Loucy (cell line): ENCODE measurements at regions not wholly inside any gene's neighbourhood (a gene's known extent, or its start where the extent isn't known, plus 50 kb on each side); places are given as distances from the start of the nearest gene placed in this dataset.

Source experiments
- H2AFZ ChIP-seq: fragments of 200-600 bp; sonication (generic); 2 replicates; pipeline ENCODE4 v1.6.0; 2016; ENCODE audit warnings: antibody characterized with exemption, mild to moderate bottlenecking, low read length, moderate library complexity
- H3F3A ChIP-seq: fragments of 200-600 bp; 2 replicates; pipeline ENCODE4 v1.6.0; 2016; ENCODE audit warnings: antibody characterized with exemption, low read depth, mild to moderate bottlenecking
- H3K27me3 ChIP-seq: fragments of 200-600 bp; sonication (generic); 2 replicates; pipeline ENCODE4 v1.6.1; 2014; ENCODE audit warnings: low read length, mild to moderate bottlenecking; ENCODE audit not compliant: insufficient read depth, poor library complexity, severe bottlenecking
- H3K36me3 ChIP-seq: fragments of 200-600 bp; sonication (generic); 2 replicates; pipeline ENCODE4 v1.6.1; 2016; ENCODE audit warnings: low read length; ENCODE audit not compliant: insufficient read depth
- H3K4me1 ChIP-seq: fragments of 200-600 bp; sonication (generic); 2 replicates; pipeline ENCODE4 v1.5.1; 2014; ENCODE audit warnings: low read length, mild to moderate bottlenecking; ENCODE audit not compliant: insufficient read depth, poor library complexity, severe bottlenecking
- H3K4me2 ChIP-seq: fragments of 200-600 bp; sonication (generic); 2 replicates; pipeline ENCODE4 v1.6.0; 2014; ENCODE audit warnings: antibody characterized with exemption, low read length, low read depth, mild to moderate bottlenecking; ENCODE audit not compliant: poor library complexity, severe bottlenecking
- H3K4me3 ChIP-seq: fragments of 200-600 bp; sonication (generic); 2 replicates; pipeline ENCODE4 v1.5.1; 2014; ENCODE audit warnings: low read length, mild to moderate bottlenecking, mixed read lengths; ENCODE audit not compliant: poor library complexity, severe bottlenecking
- H3K79me2 ChIP-seq: fragments of 200-600 bp; sonication (generic); 2 replicates; pipeline ENCODE4 v1.6.1; 2014; ENCODE audit warnings: low read length; ENCODE audit not compliant: insufficient read depth
- H3K9ac ChIP-seq: fragments of 200-600 bp; sonication (generic); 2 replicates; pipeline ENCODE4 v1.6.0; 2014; ENCODE audit warnings: mild to moderate bottlenecking, low read depth, low read length, moderate library complexity; ENCODE audit not compliant: poor library complexity, severe bottlenecking
- H3K9me2 ChIP-seq: fragments of 200-600 bp; sonication (generic); replicated peaks from 2 replicates; pipeline ENCODE4 v1.6.1; 2016; ENCODE audit warnings: low read depth, low read length, mixed read lengths
- H3K9me3 ChIP-seq: fragments of 200-600 bp; sonication (generic); 2 replicates; pipeline ENCODE4 v1.6.1; 2014; ENCODE audit warnings: mild to moderate bottlenecking, antibody characterized with exemption, low read length, low read depth; ENCODE audit not compliant: insufficient read depth
- H4K20me1 ChIP-seq: fragments of 200-600 bp; sonication (generic); 2 replicates; pipeline ENCODE4 v1.6.0; 2014; ENCODE audit warnings: antibody characterized with exemption, low read length, mild to moderate bottlenecking; ENCODE audit not compliant: insufficient read depth, poor library complexity, severe bottlenecking
- CTCF ChIP-seq: fragments of 200-600 bp; sonication (generic); conservative IDR thresholded peaks from 2 replicates; pipeline ENCODE4 v1.5.1; 2014; ENCODE audit warnings: mild to moderate bottlenecking, antibody characterized with exemption, low read length
- EZH2phosphoT487 ChIP-seq: fragments of 200-600 bp; IDR thresholded peaks from 2 replicates; pipeline ENCODE4 v1.6.1; 2018; ENCODE audit warnings: antibody characterized with exemption, mild to moderate bottlenecking, moderate library complexity, borderline replicate concordance

GRCh38 chr7:116083796-116084195 lies 53.2 kb upstream of the TFEC start:
- Histone ChIP-seq H3K9ac (no peak overlapping the region), H4K20me1 (no peaks in the 10 kb centered on the region), H3K79me2 (no peaks in the 10 kb centered on the region), H3K4me2 (no peak overlapping the region), H3K4me3 (no peak overlapping the region), H3K9me2 (no peaks in the 10 kb centered on the region), H3K27me3 (no peaks in the 10 kb centered on the region), H2AFZ (no peak overlapping the region), H3F3A (no peaks in the 10 kb centered on the region), H3K4me1 (no peaks in the 10 kb centered on the region), H3K36me3 (no peaks in the 10 kb centered on the region), H3K9me3 (no peaks in the 10 kb centered on the region)
- TF ChIP-seq CTCF, result no peak
- TF ChIP-seq EZH2phosphoT487, result no peak

- H3F3A ChIP-seq, result no peaks in the 10 kb centered on the region
- no peaks in the 10 kb centered on the region for H3K79me2 ChIP-seq
- no peaks in the 10 kb centered on the region for H3K4me1 ChIP-seq
- no peak overlapping the region for H3K4me2 ChIP-seq
- no peaks in the 10 kb centered on the region for H3K36me3 ChIP-seq
- TF ChIP-seq CTCF, result no peak
- TF ChIP-seq EZH2phosphoT487, result no peak
- no peaks in the 10 kb centered on the region for H3K27me3 ChIP-seq
- H3K9ac ChIP-seq, result no peak overlapping the region
- no peaks in the 10 kb centered on the region for H3K9me2 ChIP-seq
- no peaks in the 10 kb centered on the region for H4K20me1 ChIP-seq
- H2AFZ ChIP-seq, result no peak overlapping the region
- no peak overlapping the region for H3K4me3 ChIP-seq
- no peaks in the 10 kb centered on the region for H3K9me3 ChIP-seq
Observed at GRCh38 chr7:116086547-116087045, 56.0 kb upstream of the TFEC start.

- no peak overlapping the region for H3K9ac ChIP-seq
- H3K79me2 ChIP-seq, result no peaks in the 10 kb centered on the region
- H3K4me1 ChIP-seq, result no peaks in the 10 kb centered on the region
- no peaks in the 10 kb centered on the region for H3K27me3 ChIP-seq
- H3K9me3 ChIP-seq, result no peaks in the 10 kb centered on the region
- no peak overlapping the region for H3K4me3 ChIP-seq
- no peak for TF ChIP-seq EZH2phosphoT487
- no peak for TF ChIP-seq CTCF
- H3K9me2 ChIP-seq, result no peaks in the 10 kb centered on the region
- no peak overlapping the region for H3K4me2 ChIP-seq
- H4K20me1 ChIP-seq, result no peaks in the 10 kb centered on the region
- H3F3A ChIP-seq, result no peaks in the 10 kb centered on the region
- no peak overlapping the region for H2AFZ ChIP-seq
- H3K36me3 ChIP-seq, result no peaks in the 10 kb centered on the region
Observed at GRCh38 chr7:116087291-116087690, 56.7 kb upstream of the TFEC start.
